GM12878 (cell line): ENCODE measurements at regions not wholly inside any gene's neighbourhood (a gene's known extent, or its start where the extent isn't known, plus 50 kb on each side); places are given as distances from the start of the nearest gene placed in this dataset.

Source experiments
- ATAC-seq: fragments of 200-7000 bp; cut with Tn5 transposase; 3 replicates; pipeline ENCODE4 v1.9.1; 2020; ENCODE audit warnings: mild to moderate bottlenecking, moderate library complexity
- BruUV-seq: library from RNA; stranded (reverse); fragments of 400-500 nt; replicated peaks from 2 replicates; lab custom pipeline; 2021; lab: Mats Ljungman, UMichigan
- CTCF ChIA-PET: fragments of 300-600 bp; sonication (Branson Sonifier 250); formaldehyde crosslinking; extraction: SDS; loops from one replicate; lab custom pipeline; 2021; ENCODE audit warnings: inconsistent platforms; lab: Yijun Ruan, JAX
- POLR2A ChIA-PET: fragments of 350-600 bp; formaldehyde crosslinking; extraction: SDS; loops from one replicate; lab custom pipeline; 2021; ENCODE audit warnings: inconsistent platforms; lab: Charles Lee
- RAD21 ChIA-PET: fragments of 300-600 bp; sonication (Branson Sonifier 250); formaldehyde crosslinking; loops from one replicate; lab custom pipeline; 2023; ENCODE audit warnings: antibody characterized with exemption; ENCODE audit not compliant: unreplicated experiment; lab: Charles Lee
- SMC1A ChIA-PET: fragments of 300-600 bp; sonication (Branson Sonifier 250); formaldehyde crosslinking; loops from one replicate; lab custom pipeline; 2023; ENCODE audit not compliant: unreplicated experiment, uncharacterized antibody; lab: Charles Lee
- DNase-seq: peaks from one replicate; pipeline ENCODE4 v3.0.0-alpha.2; 2011; ENCODE audit warnings: low read depth, low spot score
- FAIRE-seq: peaks from 3 replicates; lab custom pipeline; 2011; peaks lifted over from hg19 to GRCh38; lab: Jason Lieb, UNC
- H2AFZ ChIP-seq: 2 replicates; pipeline ENCODE4 v1.6.0; 2011; ENCODE audit warnings: low read depth, low read length, control low read depth; ENCODE audit not compliant: control insufficient read depth
- H3K27ac ChIP-seq: 2 replicates; pipeline ENCODE4 v1.5.1; 2011; ENCODE audit warnings: control low read depth; ENCODE audit not compliant: control insufficient read depth, insufficient read depth
- H3K27me3 ChIP-seq, 2 experiments: replicated peaks in 1 of 2; 2 replicates each; pipeline versions ENCODE4 v1.6.0 to v1.6.1; 2011; ENCODE audit warnings: low read length in 1 of 2; ENCODE audit not compliant: control insufficient read depth in 2 of 2, insufficient read depth in 2 of 2
- H3K36me3 ChIP-seq, 2 experiments: 2 replicates each; pipeline ENCODE4 v1.5.1; 2011; ENCODE audit warnings: low read length in 1 of 2; ENCODE audit not compliant: control insufficient read depth in 2 of 2, insufficient read depth in 2 of 2
- H3K4me1 ChIP-seq: 2 replicates; pipeline ENCODE4 v1.6.1; 2011; ENCODE audit warnings: mild to moderate bottlenecking, low read length, moderate library complexity, mixed read lengths; ENCODE audit not compliant: control insufficient read depth, insufficient read depth
- H3K4me2 ChIP-seq: 2 replicates; pipeline ENCODE4 v1.6.0; 2011; ENCODE audit warnings: control low read depth; ENCODE audit not compliant: control insufficient read depth, insufficient read depth
- H3K4me3 ChIP-seq: fragments of 200-600 bp; sonication (generic); 2 replicates; pipeline ENCODE4 v1.5.1; 2016
- H3K79me2 ChIP-seq: 2 replicates; pipeline ENCODE4 v1.6.0; 2011; ENCODE audit warnings: low read length; ENCODE audit not compliant: control insufficient read depth, insufficient read depth
- H3K9ac ChIP-seq: 2 replicates; pipeline ENCODE4 v1.8.0; 2011; ENCODE audit warnings: low read length, control low read depth, mixed read lengths; ENCODE audit not compliant: control insufficient read depth, insufficient read depth
- H3K9me3 ChIP-seq: replicated peaks from 3 replicates; pipeline ENCODE4 v1.5.1; 2011; ENCODE audit warnings: mild to moderate bottlenecking, low read length; ENCODE audit not compliant: control insufficient read depth, insufficient read depth
- H4K20me1 ChIP-seq: 2 replicates; pipeline ENCODE4 v1.6.0; 2011; ENCODE audit not compliant: control insufficient read depth, insufficient read depth
- BACH1 ChIP-seq: fragments of 450-650 bp; IDR thresholded peaks from 2 replicates; pipeline ENCODE4 v1.6.1; 2017; ENCODE audit warnings: mild to moderate bottlenecking, borderline replicate concordance
- CEBPB ChIP-seq, 2 experiments: fragments of 150-350 bp in 1 of 2; IDR thresholded peaks; 2 replicates each; pipeline ENCODE4 v1.6.1; 2012 to 2014; ENCODE audit warnings: low read depth in 2 of 2, low read length in 2 of 2, borderline replicate concordance in 1 of 2, inconsistent platforms in 1 of 2
- KDM1A ChIP-seq: fragments of 200-600 bp; sonication (generic); IDR thresholded peaks from 2 replicates; pipeline ENCODE4 v1.6.1; 2016; ENCODE audit warnings: borderline replicate concordance
- NFXL1 ChIP-seq: fragments of 450-650 bp; IDR thresholded peaks from 2 replicates; pipeline ENCODE4 v1.6.1; 2017; ENCODE audit warnings: antibody characterized with exemption, mild to moderate bottlenecking, borderline replicate concordance
- NFYB ChIP-seq: IDR thresholded peaks from 2 replicates; pipeline ENCODE4 v1.6.1; 2011; ENCODE audit warnings: low read depth, mild to moderate bottlenecking, low read length, improper control_type of control experiment, moderate library complexity; ENCODE audit not compliant: insufficient read depth
- POLR2AphosphoS2 ChIP-seq: IDR thresholded peaks from 2 replicates; pipeline ENCODE4 v1.6.1; 2011; ENCODE audit warnings: low read depth, mild to moderate bottlenecking, low read length, improper control_type of control experiment, moderate library complexity
- SMAD5 ChIP-seq: IDR thresholded peaks from 2 replicates; pipeline ENCODE4 v1.6.1; 2016; ENCODE audit warnings: antibody characterized with exemption, low read depth
- TBL1XR1 ChIP-seq: IDR thresholded peaks from 2 replicates; pipeline ENCODE4 v1.6.1; 2012; ENCODE audit warnings: low read depth, low read length, improper control_type of control experiment
- ZZZ3 ChIP-seq: IDR thresholded peaks from 2 replicates; pipeline ENCODE4 v1.6.1; 2011; ENCODE audit warnings: low read depth; ENCODE audit not compliant: control insufficient read depth, insufficient read length
- WGBS: methylation state at CpG from one replicate; pipeline ENCODE4 v1.1.6; 2016; ENCODE audit warnings: low lambda C conversion rate; ENCODE audit not compliant: insufficient replicate concordance, insufficient coverage; ENCODE audit errors: missing lambda C conversion rate; 5-methylcytosine and 5-hydroxymethylcytosine counted together
- in situ Hi-C: fragments of 300-500 bp; cut with MboI; formaldehyde crosslinking; loops from 9 replicates; pipeline ENCODE4 v1.14.3; 2018; ENCODE audit warnings: mixed read lengths
- intact Hi-C: fragments of 100-400 bp; cut with micrococcal nuclease; formaldehyde crosslinking; loops from one replicate; pipeline ENCODE4 v1.14.2; 2022; ENCODE audit not compliant: unreplicated experiment
- TF ChIP-seq, protein P1 (sequence below): IDR thresholded peaks from 2 replicates; pipeline ENCODE4 v1.6.1; 2012; ENCODE audit warnings: low read depth, low read length, improper control_type of control experiment
- TF ChIP-seq, protein P2 (sequence below): fragments of 450-650 bp; IDR thresholded peaks from 2 replicates; pipeline ENCODE4 v1.6.1; 2017; ENCODE audit warnings: antibody characterized with exemption, mild to moderate bottlenecking, moderate library complexity

DNA sequence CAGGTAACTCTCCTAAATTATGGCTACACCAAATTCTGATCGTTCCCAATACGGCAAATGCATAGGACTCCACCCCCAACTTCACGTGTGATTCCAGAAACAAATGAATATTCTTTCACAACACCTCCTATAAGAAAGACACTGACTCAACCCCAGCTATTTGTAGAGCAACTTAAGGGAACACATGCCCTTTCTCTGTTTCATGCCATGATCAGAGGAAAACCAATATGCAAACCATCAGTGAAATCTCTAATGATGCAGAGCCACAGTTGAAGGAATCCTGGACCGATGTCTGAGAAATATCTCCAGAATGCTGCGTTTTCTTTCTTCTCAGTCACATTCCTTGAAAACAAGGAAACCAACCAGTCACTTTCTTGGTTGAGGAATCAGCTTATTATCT, 164.2 kb upstream of the PTBP2 start:
- H3K27me3 ChIP-seq = no peaks in the 10 kb centered on the region
- DNase-seq = no peak
- POLR2A ChIA-PET = no interaction called here
- no peaks in the 10 kb centered on the region for H3K9me3 ChIP-seq
- H3K4me1 ChIP-seq = no peaks in the 10 kb centered on the region
- no peaks in the 10 kb centered on the region for H4K20me1 ChIP-seq
- in situ Hi-C loops = no loop called here
- TF ChIP-seq, protein P1, sequence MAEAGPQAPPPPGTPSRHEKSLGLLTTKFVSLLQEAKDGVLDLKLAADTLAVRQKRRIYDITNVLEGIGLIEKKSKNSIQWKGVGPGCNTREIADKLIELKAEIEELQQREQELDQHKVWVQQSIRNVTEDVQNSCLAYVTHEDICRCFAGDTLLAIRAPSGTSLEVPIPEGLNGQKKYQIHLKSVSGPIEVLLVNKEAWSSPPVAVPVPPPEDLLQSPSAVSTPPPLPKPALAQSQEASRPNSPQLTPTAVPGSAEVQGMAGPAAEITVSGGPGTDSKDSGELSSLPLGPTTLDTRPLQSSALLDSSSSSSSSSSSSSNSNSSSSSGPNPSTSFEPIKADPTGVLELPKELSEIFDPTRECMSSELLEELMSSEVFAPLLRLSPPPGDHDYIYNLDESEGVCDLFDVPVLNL = no peak
- no peak for TF ChIP-seq NFYB
- TF ChIP-seq, all 136 proteins: peak for 0
- no peak overlapping the region for H2AFZ ChIP-seq
- ChIA-PET SMC1A (interaction anchor here (0.6 kb wide), 1 partner anchor 271 kb away, joined by 3 read pairs; no protein-coding TSS in a partner anchor), RAD21 (no interaction called here), CTCF (no interaction called here)
- BruUV-seq = no TSS peak
- WGBS = 30% methylated on average over 5 of the region's 5 CpGs
- no peak overlapping the region for H3K4me3 ChIP-seq
- no peak overlapping the region for H3K27ac ChIP-seq
- H3K79me2 ChIP-seq = no peaks in the 10 kb centered on the region
- no peak for FAIRE-seq
- no peaks in the 10 kb centered on the region for H3K36me3 ChIP-seq
- no peak overlapping the region for H3K4me2 ChIP-seq
- H3K9ac ChIP-seq = no peak overlapping the region
- no peak for ATAC-seq
- intact Hi-C loops = no loop called here

DNA sequence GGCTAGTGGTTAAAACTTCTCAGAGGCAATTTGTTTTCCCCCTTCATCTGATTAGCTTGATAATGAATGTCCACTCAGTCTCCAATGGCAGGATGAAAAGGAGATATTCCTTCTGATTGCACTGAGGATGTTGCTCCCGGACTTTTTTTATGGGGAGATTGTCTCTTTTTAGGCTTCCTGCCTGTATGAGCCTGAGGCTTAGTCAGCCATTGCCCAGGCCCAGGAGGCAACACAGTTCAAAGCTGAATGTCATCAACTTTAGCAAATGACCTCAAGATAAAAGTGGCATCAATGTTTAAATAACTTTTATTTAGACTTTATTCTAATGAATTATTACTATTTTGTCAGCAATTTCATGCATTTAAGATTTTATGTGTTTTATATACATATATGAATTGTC, 162.9 kb upstream of the PTBP2 start:
- WGBS = 0% methylated on average over 1 of the region's 1 CpG
- Histone ChIP-seq H2AFZ (no peak overlapping the region), H3K27ac (no peak overlapping the region), H4K20me1 (no peaks in the 10 kb centered on the region), H3K4me3 (no peak overlapping the region), H3K27me3 (no peaks in the 10 kb centered on the region), H3K9me3 (no peaks in the 10 kb centered on the region), H3K4me1 (no peaks in the 10 kb centered on the region), H3K36me3 (no peaks in the 10 kb centered on the region), H3K9ac (no peak overlapping the region), H3K79me2 (no peaks in the 10 kb centered on the region), H3K4me2 (no peak overlapping the region)
- ATAC-seq (no peak), DNase-seq (no peak), FAIRE-seq (no peak)
- ChIA-PET POLR2A (interaction anchor here (0.6 kb wide), 1 partner anchor 290 kb away, joined by 4 read pairs; no protein-coding TSS in a partner anchor), RAD21 (no interaction called here), SMC1A (no interaction called here), CTCF (no interaction called here)
- BruUV-seq = no TSS peak
- intact Hi-C loops (no loop called here), in situ Hi-C loops (no loop called here)
- TF ChIP-seq POLR2AphosphoS2 = no peak
- no peak for TF ChIP-seq CEBPB (IDR thresholded peaks at IDR 0.05; ENCODE audit: borderline replicate concordance in 1 of 2, low read depth in 2 of 2, low read length in 2 of 2)
- TF ChIP-seq BACH1 = no peak
- no peak for TF ChIP-seq NFXL1
- TF ChIP-seq KDM1A = no peak
- TF ChIP-seq ZZZ3 = no peak
- no peak for TF ChIP-seq SMAD5
- no peak for TF ChIP-seq TBL1XR1
- TF ChIP-seq, protein P2, sequence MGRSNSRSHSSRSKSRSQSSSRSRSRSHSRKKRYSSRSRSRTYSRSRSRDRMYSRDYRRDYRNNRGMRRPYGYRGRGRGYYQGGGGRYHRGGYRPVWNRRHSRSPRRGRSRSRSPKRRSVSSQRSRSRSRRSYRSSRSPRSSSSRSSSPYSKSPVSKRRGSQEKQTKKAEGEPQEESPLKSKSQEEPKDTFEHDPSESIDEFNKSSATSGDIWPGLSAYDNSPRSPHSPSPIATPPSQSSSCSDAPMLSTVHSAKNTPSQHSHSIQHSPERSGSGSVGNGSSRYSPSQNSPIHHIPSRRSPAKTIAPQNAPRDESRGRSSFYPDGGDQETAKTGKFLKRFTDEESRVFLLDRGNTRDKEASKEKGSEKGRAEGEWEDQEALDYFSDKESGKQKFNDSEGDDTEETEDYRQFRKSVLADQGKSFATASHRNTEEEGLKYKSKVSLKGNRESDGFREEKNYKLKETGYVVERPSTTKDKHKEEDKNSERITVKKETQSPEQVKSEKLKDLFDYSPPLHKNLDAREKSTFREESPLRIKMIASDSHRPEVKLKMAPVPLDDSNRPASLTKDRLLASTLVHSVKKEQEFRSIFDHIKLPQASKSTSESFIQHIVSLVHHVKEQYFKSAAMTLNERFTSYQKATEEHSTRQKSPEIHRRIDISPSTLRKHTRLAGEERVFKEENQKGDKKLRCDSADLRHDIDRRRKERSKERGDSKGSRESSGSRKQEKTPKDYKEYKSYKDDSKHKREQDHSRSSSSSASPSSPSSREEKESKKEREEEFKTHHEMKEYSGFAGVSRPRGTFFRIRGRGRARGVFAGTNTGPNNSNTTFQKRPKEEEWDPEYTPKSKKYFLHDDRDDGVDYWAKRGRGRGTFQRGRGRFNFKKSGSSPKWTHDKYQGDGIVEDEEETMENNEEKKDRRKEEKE = no peak
